Ishikawa (cell line): ENCODE measurements at regions not wholly inside any gene's neighbourhood (a gene's known extent, or its start where the extent isn't known, plus 50 kb on each side); places are given as distances from the start of the nearest gene placed in this dataset.

Experiments used
- CEBPB ChIP-seq: IDR thresholded peaks from 2 replicates; pipeline ENCODE4 v1.6.1; 2012
- CREB1 ChIP-seq: IDR thresholded peaks from 2 replicates; pipeline ENCODE4 v1.6.1; 2012; ENCODE audit warnings: low read depth
- EGR1 ChIP-seq: IDR thresholded peaks from 2 replicates; pipeline ENCODE4 v1.6.1; 2012
- EP300 ChIP-seq: IDR thresholded peaks from 2 replicates; pipeline ENCODE4 v1.6.1; 2012; ENCODE audit warnings: borderline replicate concordance
- FOXM1 ChIP-seq: IDR thresholded peaks from 2 replicates; pipeline ENCODE4 v1.6.1; 2012; ENCODE audit warnings: low read depth, borderline replicate concordance
- NFIC ChIP-seq: IDR thresholded peaks from 2 replicates; pipeline ENCODE4 v1.6.1; 2012
- RAD21 ChIP-seq: IDR thresholded peaks from 2 replicates; pipeline ENCODE4 v1.6.1; 2012; ENCODE audit warnings: low read depth
- TAF1 ChIP-seq: IDR thresholded peaks from 2 replicates; pipeline ENCODE4 v1.6.1; 2012; ENCODE audit warnings: low read depth, mild to moderate bottlenecking
- TCF12 ChIP-seq: IDR thresholded peaks from 2 replicates; pipeline ENCODE4 v1.6.1; 2012; ENCODE audit warnings: low read depth
- TEAD4 ChIP-seq: IDR thresholded peaks from 2 replicates; pipeline ENCODE4 v1.6.1; 2012
- YY1 ChIP-seq: IDR thresholded peaks from 2 replicates; pipeline ENCODE4 v1.6.1; 2012; ENCODE audit warnings: low read depth
- ZBTB7A ChIP-seq: IDR thresholded peaks from 2 replicates; pipeline ENCODE4 v1.6.1; 2012; ENCODE audit warnings: low read depth
- TF ChIP-seq, protein P1 (sequence below): IDR thresholded peaks from 2 replicates; pipeline ENCODE4 v1.6.1; 2012
- TF ChIP-seq, protein P2 (sequence below): IDR thresholded peaks from 2 replicates; pipeline ENCODE4 v1.6.1; 2012
- TF ChIP-seq, protein P3 (sequence below): IDR thresholded peaks from 2 replicates; pipeline ENCODE4 v1.6.1; 2012; ENCODE audit warnings: low read depth, mild to moderate bottlenecking

GRCh38 chr12:124405592-124405991, 110.7 kb downstream of the RFLNA start:
- TF ChIP-seq TEAD4, result no peak
- TF ChIP-seq RAD21, result no peak
- no peak for TF ChIP-seq CEBPB
- TF ChIP-seq EP300, result no peak
- TF ChIP-seq FOXM1, result no peak
- TF ChIP-seq, protein P1, sequence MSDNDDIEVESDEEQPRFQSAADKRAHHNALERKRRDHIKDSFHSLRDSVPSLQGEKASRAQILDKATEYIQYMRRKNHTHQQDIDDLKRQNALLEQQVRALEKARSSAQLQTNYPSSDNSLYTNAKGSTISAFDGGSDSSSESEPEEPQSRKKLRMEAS, result no peak
- TF ChIP-seq TAF1, result no peak
- no peak for TF ChIP-seq EGR1
- no peak for TF ChIP-seq CREB1
- TF ChIP-seq TCF12, result no peak

GRCh38 chr12:124405151-124405550, 110.3 kb downstream of the RFLNA start:
- TF ChIP-seq EP300 (no peak), CEBPB (no peak), FOXM1 (no peak), ZBTB7A (no peak), NFIC (no peak), CREB1 (no peak), TEAD4 (no peak), EGR1 (no peak), TCF12 (no peak), YY1 (no peak), RAD21 (no peak), TAF1 (no peak)
- TF ChIP-seq, protein P1, result no peak
- TF ChIP-seq, protein P2, sequence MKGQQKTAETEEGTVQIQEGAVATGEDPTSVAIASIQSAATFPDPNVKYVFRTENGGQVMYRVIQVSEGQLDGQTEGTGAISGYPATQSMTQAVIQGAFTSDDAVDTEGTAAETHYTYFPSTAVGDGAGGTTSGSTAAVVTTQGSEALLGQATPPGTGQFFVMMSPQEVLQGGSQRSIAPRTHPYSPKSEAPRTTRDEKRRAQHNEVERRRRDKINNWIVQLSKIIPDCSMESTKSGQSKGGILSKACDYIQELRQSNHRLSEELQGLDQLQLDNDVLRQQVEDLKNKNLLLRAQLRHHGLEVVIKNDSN, result no peak
- TF ChIP-seq, protein P3, sequence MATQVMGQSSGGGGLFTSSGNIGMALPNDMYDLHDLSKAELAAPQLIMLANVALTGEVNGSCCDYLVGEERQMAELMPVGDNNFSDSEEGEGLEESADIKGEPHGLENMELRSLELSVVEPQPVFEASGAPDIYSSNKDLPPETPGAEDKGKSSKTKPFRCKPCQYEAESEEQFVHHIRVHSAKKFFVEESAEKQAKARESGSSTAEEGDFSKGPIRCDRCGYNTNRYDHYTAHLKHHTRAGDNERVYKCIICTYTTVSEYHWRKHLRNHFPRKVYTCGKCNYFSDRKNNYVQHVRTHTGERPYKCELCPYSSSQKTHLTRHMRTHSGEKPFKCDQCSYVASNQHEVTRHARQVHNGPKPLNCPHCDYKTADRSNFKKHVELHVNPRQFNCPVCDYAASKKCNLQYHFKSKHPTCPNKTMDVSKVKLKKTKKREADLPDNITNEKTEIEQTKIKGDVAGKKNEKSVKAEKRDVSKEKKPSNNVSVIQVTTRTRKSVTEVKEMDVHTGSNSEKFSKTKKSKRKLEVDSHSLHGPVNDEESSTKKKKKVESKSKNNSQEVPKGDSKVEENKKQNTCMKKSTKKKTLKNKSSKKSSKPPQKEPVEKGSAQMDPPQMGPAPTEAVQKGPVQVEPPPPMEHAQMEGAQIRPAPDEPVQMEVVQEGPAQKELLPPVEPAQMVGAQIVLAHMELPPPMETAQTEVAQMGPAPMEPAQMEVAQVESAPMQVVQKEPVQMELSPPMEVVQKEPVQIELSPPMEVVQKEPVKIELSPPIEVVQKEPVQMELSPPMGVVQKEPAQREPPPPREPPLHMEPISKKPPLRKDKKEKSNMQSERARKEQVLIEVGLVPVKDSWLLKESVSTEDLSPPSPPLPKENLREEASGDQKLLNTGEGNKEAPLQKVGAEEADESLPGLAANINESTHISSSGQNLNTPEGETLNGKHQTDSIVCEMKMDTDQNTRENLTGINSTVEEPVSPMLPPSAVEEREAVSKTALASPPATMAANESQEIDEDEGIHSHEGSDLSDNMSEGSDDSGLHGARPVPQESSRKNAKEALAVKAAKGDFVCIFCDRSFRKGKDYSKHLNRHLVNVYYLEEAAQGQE, result no peak

GRCh38 chr12:124404162-124404784, 109.4 kb downstream of the RFLNA start:
- TF ChIP-seq CREB1 (no peak), NFIC (peak; percentile 16; the same call in 1 of the 2 replicates)

DNA sequence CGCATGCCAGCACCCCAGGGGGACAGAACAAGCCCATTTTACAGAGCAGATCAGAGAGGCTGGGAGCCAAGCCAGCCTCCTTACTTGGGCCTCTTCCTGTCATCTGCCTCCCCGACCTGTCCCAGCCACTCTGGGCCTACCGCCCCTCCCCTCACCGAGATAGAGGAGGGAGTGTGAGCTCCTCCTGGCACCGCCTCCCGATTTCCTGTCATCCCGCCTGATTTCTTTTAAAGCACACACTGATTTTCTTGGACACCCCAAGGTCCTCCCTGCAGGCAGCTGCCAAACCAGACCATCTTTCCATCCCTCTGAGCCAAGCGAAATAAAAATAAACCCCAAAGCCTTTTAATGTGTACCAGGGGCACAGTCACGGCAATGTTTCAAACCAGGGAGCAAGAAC, 108.4 kb downstream of the RFLNA start:
- TF ChIP-seq, protein P2, result no peak
- TF ChIP-seq, protein P3, result no peak
- TF ChIP-seq NFIC (no peak), TCF12 (no peak), EGR1 (no peak), EP300 (no peak), TAF1 (no peak), ZBTB7A (no peak), TEAD4 (no peak), CREB1 (no peak), RAD21 (no peak), FOXM1 (no peak), YY1 (no peak), CEBPB (no peak)
- TF ChIP-seq, protein P1, result no peak

DNA sequence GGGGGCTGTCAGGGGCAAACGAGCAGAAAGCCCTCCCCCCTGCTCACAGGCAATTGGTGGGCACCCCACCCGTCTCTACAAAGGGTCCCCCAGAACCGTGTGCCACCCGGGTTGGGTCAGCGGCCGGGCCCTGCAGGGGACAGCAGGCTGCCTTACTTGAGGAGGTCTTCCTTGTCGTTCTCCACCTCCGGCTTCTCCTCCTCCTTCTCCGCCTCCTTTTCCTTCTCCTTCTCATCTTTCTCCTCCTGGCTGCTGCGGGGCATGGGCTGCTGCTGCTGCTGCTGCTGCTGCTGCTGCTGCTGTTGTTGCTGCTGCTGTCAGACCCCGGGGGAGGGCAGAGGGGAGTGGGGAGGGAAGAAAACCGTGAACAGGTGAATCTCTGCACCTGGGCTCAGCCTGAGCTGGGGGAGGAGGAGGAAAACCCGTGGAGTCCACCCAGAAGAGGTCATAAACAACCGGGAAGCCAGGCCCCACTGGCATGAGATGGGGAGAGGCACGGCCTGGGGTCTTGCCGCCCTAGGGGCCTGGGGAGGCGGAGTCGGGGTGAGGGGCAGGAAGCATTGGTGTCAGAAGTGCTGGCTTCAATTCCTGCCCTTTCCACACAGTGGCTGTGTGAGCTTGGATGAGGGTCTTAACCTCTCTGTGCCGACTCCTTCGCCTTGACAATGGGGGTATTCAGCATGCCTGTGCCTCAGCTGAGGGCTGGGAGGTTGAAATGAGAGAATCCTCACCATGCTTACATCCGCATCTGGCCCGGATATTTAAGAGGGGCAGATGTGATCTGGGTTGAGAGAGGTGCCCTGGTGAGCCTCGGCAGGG, 107.6 kb downstream of the RFLNA start:
- 0 out of 2 replicates have a peak, but pooled peaks have one; percentile 29 for TF ChIP-seq ZBTB7A
- TF ChIP-seq, protein P2, result no peak
